ENCODE measurements at regions not wholly inside any gene's neighbourhood (a gene's known extent, or its start where the extent isn't known, plus 50 kb on each side); places are given as distances from the start of the nearest gene placed in this dataset.

- Histone ChIP-seq H3K56ac (ENCODE audit: extremely low read depth, insufficient read depth, low read length) (no peak overlapping the region), H4K20me1 (ENCODE audit: insufficient read depth, low read length) (no peaks in the 10 kb centered on the region), H2AFZ (replicated peaks; ENCODE audit: low read length, poor library complexity) (no peak overlapping the region), H3K36me3 (ENCODE audit: control insufficient read depth, insufficient read depth, low read length) (no peaks in the 10 kb centered on the region), H3K4me3 (ENCODE audit: insufficient read depth, low read depth, low read length) (no peak overlapping the region), H4K8ac (ENCODE audit: low read depth in 2 of 2, low read length in 2 of 2) (no peak overlapping the region), H2BK5ac (ENCODE audit: low read depth, low read length, poor library complexity, severe bottlenecking) (no peak overlapping the region), H2BK15ac (ENCODE audit: low read depth, low read length) (no peak overlapping the region), H3K23ac (ENCODE audit: low read depth, low read length) (no peak overlapping the region), H3K4me1 (ENCODE audit: control insufficient read depth, insufficient read depth, low read length) (no peaks in the 10 kb centered on the region), H2BK120ac (ENCODE audit: low read depth, low read length) (no peak overlapping the region), H3K27ac (ENCODE audit: insufficient read depth, low read length) (no peak overlapping the region), H4K91ac (ENCODE audit: insufficient read depth, low read depth, low read length) (no peak overlapping the region), H3K79me1 (ENCODE audit: low read depth in 1 of 2, low read length in 2 of 2) (no peaks in the 10 kb centered on the region), H3K18ac (ENCODE audit: low read depth, low read length) (no peak overlapping the region), H3K14ac (replicated peaks; ENCODE audit: low read depth, low read length) (no peak overlapping the region), H4K5ac (ENCODE audit: low read depth, low read length) (no peak overlapping the region), H2AK9ac (replicated peaks; ENCODE audit: low read depth, low read length, poor library complexity) (no peak overlapping the region), H2BK20ac (ENCODE audit: low read depth, low read length) (no peak overlapping the region), H3K4me2 (ENCODE audit: low read depth, low read length) (no peak overlapping the region), H3K4ac (ENCODE audit: low read depth, low read length) (no peak overlapping the region), H3K27me3 (ENCODE audit: control insufficient read depth, insufficient read depth, low read length) (no peaks in the 10 kb centered on the region), H3K9ac (ENCODE audit: low read depth, low read length) (no peak overlapping the region), H2AK5ac (ENCODE audit: low read depth, low read length) (no peak overlapping the region), H3K9me1 (ENCODE audit: insufficient read depth, low read length) (no peaks in the 10 kb centered on the region), H3K9me3 (ENCODE audit: control insufficient read depth, insufficient read depth, low read length) (no peaks in the 10 kb centered on the region; the same call in 1 of the 2 replicates)
- TF ChIP-seq BHLHE40 (IDR thresholded peaks at IDR 0.05; ENCODE audit: low read depth, low read length) (no peak), RCOR1 (IDR thresholded peaks at IDR 0.05; ENCODE audit: insufficient replicate concordance, low read length) (no peak), ELK1 (IDR thresholded peaks at IDR 0.05; ENCODE audit: borderline replicate concordance, low read depth, low read length) (no peak), CEBPB (IDR thresholded peaks at IDR 0.05; ENCODE audit: low read depth, low read length) (no peak)
- in situ Hi-C loops (cut with MboI; ENCODE audit: low sequenced_read_pairs): no loop called here
- DNase-seq: no peak
- dilution Hi-C loops (cut with HindIII; ENCODE audit: low sequenced_read_pairs, unreplicated experiment): no loop called here
- WGBS, 2 experiments (ENCODE audit: extremely low coverage in 2 of 2, insufficient read length in 1 of 2): no CpG with 5 or more reads among the region's 2 CpGs
- CTCF ChIA-PET: no interaction called here
- POLR2A ChIA-PET (ENCODE audit: unreplicated experiment): no interaction called here
- intact Hi-C loops (cut with micrococcal nuclease): no loop called here
- no TSS peak for BruUV-seq (replicated peaks)
- ATAC-seq (ENCODE audit: low read depth): no peak
Observed at GRCh38 chr7:131883769-131884168, 327.3 kb upstream of the PODXL start.

Data from IMR-90 (cell line).